ENCODE measurements at regions not wholly inside any gene's neighbourhood (a gene's known extent, or its start where the extent isn't known, plus 50 kb on each side); places are given as distances from the start of the nearest gene placed in this dataset.

- no peak for TF ChIP-seq POLR2AphosphoS5 (IDR thresholded peaks at IDR 0.05; ENCODE audit: borderline replicate concordance, low read depth, low read length)
- TF ChIP-seq EZH2 (IDR thresholded peaks at IDR 0.05) = no peak
- no peak for TF ChIP-seq FOXP2 (optimal IDR thresholded peaks at IDR 0.05; ENCODE audit: control extremely low read depth, extremely low read length, insufficient read depth)
These were observed 2419.4 kb downstream of the PCDH9 start for GRCh38 chr13:64810750-64811149.
